Mesothelial cell of epicardium (in vitro differentiated cells): ENCODE measurements at regions not wholly inside any gene's neighbourhood (a gene's known extent, or its start where the extent isn't known, plus 50 kb on each side); places are given as distances from the start of the nearest gene placed in this dataset.

ENCODE experiments used
- DNase-seq, 2 experiments: peaks; one replicate each; pipeline ENCODE4 v3.0.0; 2021; ENCODE audit warnings: low spot score in 2 of 2; ENCODE audit not compliant: unreplicated experiment in 2 of 2
- H3K27ac Mint-ChIP-seq: 2 replicates; pipeline ENCODE4 v1.8.0; 2021; ENCODE audit warnings: mixed read lengths
- H3K27me3 Mint-ChIP-seq: 2 replicates; pipeline ENCODE4 v1.8.0; 2021; ENCODE audit warnings: low read depth, mixed read lengths
- H3K36me3 Mint-ChIP-seq: 2 replicates; pipeline ENCODE4 v1.8.0; 2021; ENCODE audit warnings: mixed read lengths
- H3K4me1 Mint-ChIP-seq: 2 replicates; pipeline ENCODE4 v1.8.0; 2021; ENCODE audit warnings: mixed read lengths
- H3K4me3 Mint-ChIP-seq: 2 replicates; pipeline ENCODE4 v1.8.0; 2021; ENCODE audit warnings: mild to moderate bottlenecking, moderate library complexity, mixed read lengths
- H3K9me3 Mint-ChIP-seq: 2 replicates; pipeline ENCODE4 v1.8.0; 2021; ENCODE audit warnings: mixed read lengths
- TF ChIP-seq, protein P1 (sequence below): fragments of 200-600 bp; sonication (generic); IDR thresholded peaks from one replicate; pipeline ENCODE4 v1.5.0; 2021; ENCODE audit warnings: antibody characterized with exemption; ENCODE audit not compliant: unreplicated experiment

DNA sequence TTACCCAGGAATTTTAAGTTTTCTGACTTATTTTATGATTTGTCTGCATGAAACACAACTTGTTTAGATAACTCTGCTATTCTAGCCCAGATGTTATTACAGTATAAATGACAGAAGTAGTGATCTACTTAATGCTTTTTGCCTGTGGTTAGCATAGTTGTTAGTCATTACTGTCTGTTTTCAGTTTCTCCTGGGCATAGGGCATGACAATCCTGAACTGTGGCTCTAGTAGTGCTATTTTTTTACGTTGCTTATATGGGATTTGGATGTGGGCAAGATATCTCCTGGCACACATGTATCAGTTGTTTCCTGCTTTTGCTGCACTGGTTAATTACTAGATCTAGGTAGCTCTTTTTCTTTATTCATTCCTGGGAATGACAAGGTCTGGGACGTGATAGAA is 1005.8 kb downstream of the PCDH18 start:
- Mint-ChIP-seq H3K27me3 (no peaks in the 10 kb centered on the region), H3K9me3 (no peaks in the 10 kb centered on the region), H3K36me3 (no peaks in the 10 kb centered on the region), H3K27ac (no peak overlapping the region), H3K4me3 (no peak overlapping the region), H3K4me1 (no peaks in the 10 kb centered on the region)
- no peak for DNase-seq
- TF ChIP-seq, protein P1, sequence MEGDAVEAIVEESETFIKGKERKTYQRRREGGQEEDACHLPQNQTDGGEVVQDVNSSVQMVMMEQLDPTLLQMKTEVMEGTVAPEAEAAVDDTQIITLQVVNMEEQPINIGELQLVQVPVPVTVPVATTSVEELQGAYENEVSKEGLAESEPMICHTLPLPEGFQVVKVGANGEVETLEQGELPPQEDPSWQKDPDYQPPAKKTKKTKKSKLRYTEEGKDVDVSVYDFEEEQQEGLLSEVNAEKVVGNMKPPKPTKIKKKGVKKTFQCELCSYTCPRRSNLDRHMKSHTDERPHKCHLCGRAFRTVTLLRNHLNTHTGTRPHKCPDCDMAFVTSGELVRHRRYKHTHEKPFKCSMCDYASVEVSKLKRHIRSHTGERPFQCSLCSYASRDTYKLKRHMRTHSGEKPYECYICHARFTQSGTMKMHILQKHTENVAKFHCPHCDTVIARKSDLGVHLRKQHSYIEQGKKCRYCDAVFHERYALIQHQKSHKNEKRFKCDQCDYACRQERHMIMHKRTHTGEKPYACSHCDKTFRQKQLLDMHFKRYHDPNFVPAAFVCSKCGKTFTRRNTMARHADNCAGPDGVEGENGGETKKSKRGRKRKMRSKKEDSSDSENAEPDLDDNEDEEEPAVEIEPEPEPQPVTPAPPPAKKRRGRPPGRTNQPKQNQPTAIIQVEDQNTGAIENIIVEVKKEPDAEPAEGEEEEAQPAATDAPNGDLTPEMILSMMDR: no peak

DNA sequence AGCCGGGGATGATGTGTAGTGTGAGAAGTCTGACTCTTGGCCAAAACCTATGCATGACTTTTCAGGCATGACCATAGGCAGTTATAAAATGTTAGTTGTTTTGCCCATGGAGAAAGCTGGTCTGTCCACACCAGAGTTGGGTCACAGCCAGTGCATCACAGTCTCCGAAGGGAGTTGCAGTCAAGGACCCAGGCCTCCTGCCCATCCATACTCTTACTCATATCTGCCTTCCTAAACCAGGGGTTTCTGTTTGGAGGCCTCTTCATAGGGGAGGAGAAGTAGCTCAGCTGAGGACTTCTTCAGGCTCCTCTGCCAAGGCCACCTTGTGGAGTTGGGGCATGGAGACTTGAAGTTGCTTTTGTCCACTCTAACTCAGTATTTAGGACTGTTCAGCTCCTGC is 1008.3 kb downstream of the PCDH18 start:
- Mint-ChIP-seq H3K27me3 (no peaks in the 10 kb centered on the region), H3K9me3 (peaks cover 17% of the 10 kb centered on the region), H3K36me3 (no peaks in the 10 kb centered on the region)

DNA sequence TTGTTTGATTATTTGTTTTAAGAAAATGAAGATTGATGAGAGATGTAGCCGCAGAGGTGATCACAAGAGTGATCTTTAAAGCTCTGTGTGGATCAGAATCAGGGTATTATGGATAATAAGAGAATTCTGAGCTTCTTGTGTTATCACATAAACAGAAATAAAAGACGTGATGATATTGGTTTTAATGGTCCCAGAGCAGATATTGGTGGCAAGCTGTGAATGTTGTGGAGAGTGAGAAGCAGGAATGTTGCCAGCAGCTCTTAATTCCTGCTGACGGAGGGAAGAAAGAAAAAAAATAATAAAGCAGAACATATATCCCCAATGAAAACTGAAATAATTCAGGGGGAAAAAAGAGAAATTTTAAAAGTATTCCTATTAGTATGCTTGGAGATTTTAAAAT is 1015.9 kb downstream of the PCDH18 start:
- Mint-ChIP-seq H3K36me3 (no peaks in the 10 kb centered on the region), H3K9me3 (peaks cover 20% of the 10 kb centered on the region), H3K27me3 (no peaks in the 10 kb centered on the region), H3K27ac (no peak overlapping the region), H3K4me3 (no peak overlapping the region), H3K4me1 (peaks cover 1% of the 10 kb centered on the region)
- TF ChIP-seq, protein P1: no peak
- DNase-seq: no peak

More for the DNA sequence above, 1008.3 kb downstream of the PCDH18 start:
- no peaks in the 10 kb centered on the region for H3K4me1 Mint-ChIP-seq
- TF ChIP-seq, protein P1: no peak
- H3K4me3 Mint-ChIP-seq: no peak overlapping the region
- no peak for DNase-seq
- no peak overlapping the region for H3K27ac Mint-ChIP-seq

DNA sequence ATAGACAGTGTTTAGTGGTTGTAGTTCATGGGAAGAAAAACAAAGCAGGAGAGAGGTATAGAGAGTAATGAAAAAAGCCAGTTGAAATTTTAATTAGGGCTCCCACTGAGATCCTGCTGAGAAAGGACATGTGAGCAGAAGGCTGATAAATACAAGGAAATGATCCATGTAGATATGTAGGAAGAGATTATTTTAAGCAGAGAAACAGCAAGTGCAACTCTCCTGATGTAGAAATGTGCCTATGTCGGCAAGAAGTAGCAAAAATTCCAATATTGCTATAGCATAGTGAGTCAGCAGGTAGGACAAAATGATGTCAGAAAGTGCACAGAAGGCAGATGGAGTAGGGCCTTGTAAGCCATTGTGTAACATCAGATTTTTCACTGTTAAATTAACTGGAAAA is 1027.3 kb downstream of the PCDH18 start:
- TF ChIP-seq, protein P1: no peak
- H3K4me1 Mint-ChIP-seq: no peaks in the 10 kb centered on the region
- H3K4me3 Mint-ChIP-seq: no peak overlapping the region
- H3K27ac Mint-ChIP-seq: no peak overlapping the region
- no peaks in the 10 kb centered on the region for H3K36me3 Mint-ChIP-seq
- H3K9me3 Mint-ChIP-seq: peaks cover 5% of the 10 kb centered on the region
- H3K27me3 Mint-ChIP-seq: no peaks in the 10 kb centered on the region
- no peak for DNase-seq

DNA sequence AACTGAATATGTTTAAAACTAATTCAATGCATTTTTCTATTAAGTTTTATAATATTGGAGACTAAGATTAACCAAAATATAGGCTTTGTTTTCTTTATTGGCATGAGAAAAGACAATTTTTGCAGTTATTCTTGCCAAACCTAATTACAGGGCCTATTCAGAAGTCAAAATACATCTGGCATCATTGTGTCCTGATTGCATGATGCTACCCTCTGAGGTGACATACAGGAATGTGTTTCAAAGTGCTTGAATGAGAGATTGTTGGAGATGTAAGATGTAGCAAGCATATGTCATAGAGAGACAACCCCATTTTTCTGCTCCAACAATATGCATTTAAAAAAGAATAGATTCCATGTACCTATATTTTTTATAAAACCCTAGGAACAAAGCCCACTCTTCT is 1036.4 kb downstream of the PCDH18 start:
- no peak overlapping the region for H3K4me3 Mint-ChIP-seq
- TF ChIP-seq, protein P1: no peak
- H3K4me1 Mint-ChIP-seq: no peaks in the 10 kb centered on the region
- DNase-seq: no peak
- H3K27me3 Mint-ChIP-seq: no peaks in the 10 kb centered on the region
- H3K9me3 Mint-ChIP-seq: no peaks in the 10 kb centered on the region
- no peak overlapping the region for H3K27ac Mint-ChIP-seq
- H3K36me3 Mint-ChIP-seq: no peaks in the 10 kb centered on the region

DNA sequence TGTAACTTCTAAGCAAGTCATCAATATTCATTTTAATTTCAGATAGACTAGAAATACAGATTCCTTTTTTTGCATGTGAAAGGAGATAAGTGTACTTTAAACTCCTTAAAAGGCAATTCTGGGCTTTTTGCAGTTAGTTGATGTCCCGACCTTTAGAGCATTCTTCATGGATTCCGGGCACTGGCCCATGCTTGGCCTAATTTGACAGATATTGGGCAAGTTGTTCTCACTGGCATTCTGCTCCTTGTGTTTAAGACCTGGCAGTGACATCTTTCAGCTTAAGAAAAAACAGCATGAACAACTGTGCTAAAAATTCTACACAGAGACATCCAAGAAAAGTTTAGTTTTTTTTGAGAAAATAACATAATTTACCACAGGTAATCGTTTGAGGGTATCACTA is 1037.2 kb downstream of the PCDH18 start:
- no peaks in the 10 kb centered on the region for H3K9me3 Mint-ChIP-seq
- no peak overlapping the region for H3K4me3 Mint-ChIP-seq
- TF ChIP-seq, protein P1: no peak
- DNase-seq: no peak
- H3K27me3 Mint-ChIP-seq: no peaks in the 10 kb centered on the region
- no peaks in the 10 kb centered on the region for H3K4me1 Mint-ChIP-seq
- H3K36me3 Mint-ChIP-seq: no peaks in the 10 kb centered on the region
- H3K27ac Mint-ChIP-seq: no peak overlapping the region
